Thyroid gland (tissue), 4 donors: ENCODE measurements at regions not wholly inside any gene's neighbourhood (a gene's known extent, or its start where the extent isn't known, plus 50 kb on each side); places are given as distances from the start of the nearest gene placed in this dataset.

Source experiments
- DNase-seq, 2 donors: peaks; one replicate each; pipeline ENCODE4 v3.0.0-alpha.2; 2019
- H3K27ac ChIP-seq, 3 donors: fragments of 200-600 bp; sonication (generic); 1 replicate in 2 of 3; 2 replicates in 1 of 3; pipeline ENCODE4 v1.5.1; 2016 to 2019; ENCODE audit warnings: mild to moderate bottlenecking in 1 of 3, moderate library complexity in 1 of 3
- H3K27me3 ChIP-seq: fragments of 200-600 bp; sonication (generic); one replicate; pipeline ENCODE4 v1.5.1; 2019
- H3K36me3 ChIP-seq, 2 donors: fragments of 200-600 bp; sonication (generic); one replicate each; pipeline ENCODE4 v1.5.1; 2016 to 2019
- H3K4me1 ChIP-seq, 2 donors: fragments of 200-600 bp; sonication (generic); one replicate each; pipeline ENCODE4 v1.5.1; 2017 to 2019
- H3K4me3 ChIP-seq, 3 donors: fragments of 200-600 bp; sonication (generic); replicated peaks in 1 of 3; 1 replicate in 2 of 3; 2 replicates in 1 of 3; pipeline ENCODE4 v1.5.1; 2016; ENCODE audit warnings: mild to moderate bottlenecking in 1 of 3
- H3K9me3 ChIP-seq: fragments of 200-600 bp; sonication (generic); one replicate; pipeline ENCODE4 v1.5.1; 2017
- CTCF ChIP-seq, 6 experiments: fragments of 200-600 bp in 3 of 6; fragments of 450-650 bp in 3 of 6; sonication (generic) in 3 of 6; IDR thresholded peaks; one replicate each; pipeline ENCODE4 v1.5.1; 2016 to 2019; ENCODE audit warnings: antibody characterized with exemption in 6 of 6, mild to moderate bottlenecking in 2 of 6, inconsistent platforms in 1 of 6, moderate library complexity in 1 of 6
- POLR2A ChIP-seq, 2 donors: fragments of 450-650 bp; IDR thresholded peaks; one replicate each; pipeline ENCODE4 v1.6.1; 2017; ENCODE audit warnings: antibody characterized with exemption in 2 of 2, mild to moderate bottlenecking in 2 of 2, moderate library complexity in 1 of 2
- WGBS, 2 donors: methylation state at CpG; one replicate each; pipeline ENCODE4 v1.1.5; 2017; 5-methylcytosine and 5-hydroxymethylcytosine counted together
- intact Hi-C: fragments of 100-400 bp; cut with DNase I; formaldehyde crosslinking; loops from one replicate; pipeline ENCODE4 v1.15.1; 2023

GRCh38 chr10:64497306-64497705 is 976.1 kb downstream of the REEP3 start:
- Histone ChIP-seq H3K4me3 (no peak overlapping the region), H3K27me3 (no peaks in the 10 kb centered on the region), H3K36me3 (no peaks in the 10 kb centered on the region), H3K4me1 (no peaks in the 10 kb centered on the region), H3K27ac (no peak overlapping the region), H3K9me3 (no peaks in the 10 kb centered on the region)
- intact Hi-C loops: no loop called here
- no peak for DNase-seq
- WGBS, 2 donors: 89 to 91% methylated on average over 8 of the region's 8 CpGs
- TF ChIP-seq CTCF (IDR thresholded peaks at IDR 0.05) (no peak), POLR2A (IDR thresholded peaks at IDR 0.05) (no peak)

- Histone ChIP-seq H3K4me1 (no peaks in the 10 kb centered on the region), H3K27me3 (no peaks in the 10 kb centered on the region), H3K9me3 (no peaks in the 10 kb centered on the region), H3K27ac (no peak overlapping the region), H3K4me3 (no peak overlapping the region), H3K36me3 (no peaks in the 10 kb centered on the region)
- intact Hi-C loops: no loop called here
- TF ChIP-seq CTCF (IDR thresholded peaks at IDR 0.05): no peak
- no peak for TF ChIP-seq POLR2A (IDR thresholded peaks at IDR 0.05)
- no peak for DNase-seq
Measured at GRCh38 chr10:64501807-64502206, 980.6 kb downstream of the REEP3 start.

- WGBS, 2 donors: 76 to 83% methylated on average over 2 of the region's 2 CpGs
- H3K4me1 ChIP-seq: no peaks in the 10 kb centered on the region
- TF ChIP-seq POLR2A (IDR thresholded peaks at IDR 0.05) (no peak), CTCF (IDR thresholded peaks at IDR 0.05) (no peak)
- no peak overlapping the region for H3K4me3 ChIP-seq
- H3K27me3 ChIP-seq: no peaks in the 10 kb centered on the region
- no peaks in the 10 kb centered on the region for H3K36me3 ChIP-seq
- H3K27ac ChIP-seq: no peak overlapping the region
- no peak for DNase-seq
- intact Hi-C loops: no loop called here
- H3K9me3 ChIP-seq: no peaks in the 10 kb centered on the region
Measured at GRCh38 chr10:64502936-64503335, 981.7 kb downstream of the REEP3 start.

GRCh38 chr10:64503429-64503828 is 982.2 kb downstream of the REEP3 start:
- WGBS, 2 donors: 57 to 75% methylated on average over 3 of the region's 3 CpGs
- H3K9me3 ChIP-seq: no peaks in the 10 kb centered on the region
- no peaks in the 10 kb centered on the region for H3K4me1 ChIP-seq
- no peak overlapping the region for H3K4me3 ChIP-seq
- intact Hi-C loops: no loop called here
- no peaks in the 10 kb centered on the region for H3K27me3 ChIP-seq
- no peak for DNase-seq
- H3K36me3 ChIP-seq: no peaks in the 10 kb centered on the region
- no peak for TF ChIP-seq CTCF (IDR thresholded peaks at IDR 0.05)
- no peak for TF ChIP-seq POLR2A (IDR thresholded peaks at IDR 0.05)
- no peak overlapping the region for H3K27ac ChIP-seq

- H3K27me3 ChIP-seq: no peaks in the 10 kb centered on the region
- intact Hi-C loops: no loop called here
- no peak overlapping the region for H3K4me3 ChIP-seq
- no peaks in the 10 kb centered on the region for H3K4me1 ChIP-seq
- H3K27ac ChIP-seq: no peak overlapping the region
- no peak for TF ChIP-seq POLR2A (IDR thresholded peaks at IDR 0.05)
- no peak for TF ChIP-seq CTCF (IDR thresholded peaks at IDR 0.05)
- no peak for DNase-seq
- WGBS, 2 donors: 72 to 79% methylated on average over 1 of the region's 1 CpG
- no peaks in the 10 kb centered on the region for H3K9me3 ChIP-seq
- no peaks in the 10 kb centered on the region for H3K36me3 ChIP-seq
Measured at GRCh38 chr10:64505501-64505900, 984.3 kb downstream of the REEP3 start.
